LHCN-M2 (cell line): ENCODE measurements at regions not wholly inside any gene's neighbourhood (a gene's known extent, or its start where the extent isn't known, plus 50 kb on each side); places are given as distances from the start of the nearest gene placed in this dataset.
"Not testable (repeated sequence)": the region's sequence is repeated elsewhere in the genome, so short reads cannot be mapped to it uniquely, and the experiment has no call there.

Experiments
- DNase-seq: peaks from one replicate; pipeline ENCODE4 v3.0.0-alpha.2; 2012; ENCODE audit warnings: low read depth

DNA sequence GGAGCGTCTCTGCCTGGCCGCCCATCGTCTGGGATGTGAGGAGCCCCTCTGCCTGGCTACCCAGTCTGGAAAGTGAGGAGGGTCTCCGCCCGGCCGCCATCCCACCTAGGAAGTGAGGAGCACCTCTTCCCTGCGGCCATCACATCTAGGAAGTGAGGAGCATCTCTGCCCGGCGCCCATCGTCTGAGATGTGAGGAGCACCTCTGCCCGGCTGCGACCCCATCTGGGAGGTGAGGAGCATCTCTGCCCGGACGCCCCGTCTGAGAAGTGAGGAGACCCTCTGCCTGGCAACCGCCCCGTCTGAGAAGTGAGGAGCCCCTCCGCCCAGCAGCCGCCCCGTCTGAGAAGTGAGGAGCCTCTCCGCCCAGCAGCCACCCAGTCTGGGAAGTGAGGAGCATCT is 84.5 kb downstream of the IDS start:
- DNase-seq = not testable (repeated sequence)

DNA sequence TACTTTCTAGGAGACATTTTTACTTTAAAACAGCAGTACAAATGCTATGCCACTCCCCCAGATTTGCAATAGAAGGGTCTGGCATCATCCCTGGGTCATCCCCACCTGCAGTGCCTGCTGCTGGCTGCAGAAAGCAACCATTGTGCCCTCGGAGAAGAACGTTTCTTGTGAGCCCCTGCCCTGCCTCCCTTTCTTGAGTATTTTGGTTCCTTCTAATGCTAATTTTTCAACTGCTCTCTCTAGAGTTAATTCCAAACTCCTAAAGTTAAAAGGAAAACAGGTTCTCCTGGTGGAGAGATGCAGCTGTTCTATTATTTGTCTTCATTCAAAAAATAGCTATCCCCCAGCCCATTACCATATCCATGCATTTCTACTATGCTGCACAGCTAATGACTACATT is 107.1 kb downstream of the IDS start:
- no peak for DNase-seq

DNA sequence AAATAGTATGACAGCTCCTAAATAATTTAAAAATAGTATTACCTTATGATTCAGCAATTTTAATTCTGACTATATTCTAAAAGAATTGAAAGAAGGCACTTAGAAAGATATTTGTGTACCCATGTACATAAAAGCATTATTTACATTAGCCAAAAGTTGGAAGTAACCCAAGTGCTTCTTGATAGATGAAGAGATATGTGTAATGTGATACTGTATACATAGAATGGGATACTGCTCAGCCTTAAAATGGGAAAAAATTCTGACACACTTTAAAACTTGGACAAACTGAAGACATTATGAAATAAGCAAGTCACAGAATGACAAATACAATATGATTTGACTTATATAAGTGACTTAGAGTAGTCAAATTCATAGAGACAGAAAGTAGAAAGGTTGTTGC is 112.2 kb downstream of the IDS start:
- DNase-seq = no peak

DNA sequence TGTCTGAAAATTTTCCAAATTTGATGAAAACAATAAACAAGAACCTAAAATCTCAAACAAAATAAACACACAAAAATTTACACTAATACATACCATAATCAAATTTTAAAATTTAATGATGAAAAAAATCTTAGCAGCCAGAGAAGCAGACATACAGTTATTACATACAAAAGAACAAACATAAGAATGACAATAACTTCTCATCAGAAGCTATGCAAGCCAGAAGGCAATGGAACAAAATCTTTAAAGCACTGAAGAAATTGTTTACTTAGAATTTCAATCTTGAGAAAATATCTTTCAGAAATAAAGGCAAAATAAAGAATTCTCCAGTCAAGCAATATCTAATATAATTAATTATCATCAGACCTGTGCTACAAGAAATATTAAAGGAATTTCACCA is 121.3 kb downstream of the IDS start:
- DNase-seq = no peak

DNA sequence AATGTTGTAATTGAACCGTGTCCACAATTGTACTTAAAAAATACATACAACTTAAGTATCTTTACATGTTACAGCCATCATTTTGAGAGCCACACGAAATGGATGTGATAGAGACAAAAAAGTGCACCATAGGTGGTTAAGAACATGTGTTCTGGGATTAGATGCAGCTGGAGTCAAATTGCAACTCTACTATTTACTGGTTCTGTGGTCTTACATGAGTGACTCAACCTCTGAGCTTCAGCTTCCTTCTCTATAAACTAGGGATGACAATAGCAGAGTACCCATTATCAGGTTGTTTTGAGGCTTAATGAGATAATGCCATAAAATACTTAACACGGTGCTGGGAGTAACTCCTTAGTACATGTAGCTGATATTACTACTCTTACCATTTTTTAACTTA is 130.4 kb downstream of the IDS start:
- peak; percentile 70 for DNase-seq

DNA sequence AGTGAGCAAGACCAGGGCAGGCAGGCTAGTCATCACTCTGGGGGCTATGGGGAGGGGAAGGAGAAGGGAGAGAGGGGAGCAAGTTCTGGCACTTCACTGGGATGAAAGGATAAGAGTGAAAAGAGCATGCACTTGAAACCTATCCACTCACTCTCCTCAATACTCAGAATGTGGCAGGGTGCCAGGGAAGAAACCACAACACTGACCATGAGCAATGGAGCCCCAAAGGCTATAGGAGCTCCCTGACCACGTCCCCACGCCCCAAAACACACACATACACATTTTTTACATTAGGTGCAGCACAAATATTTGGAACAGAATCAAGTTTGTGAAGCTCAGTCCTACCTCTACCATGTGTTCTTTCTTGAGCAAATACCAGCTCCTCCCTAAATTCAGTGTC is 132.2 kb downstream of the IDS start:
- DNase-seq = peak; percentile 40

DNA sequence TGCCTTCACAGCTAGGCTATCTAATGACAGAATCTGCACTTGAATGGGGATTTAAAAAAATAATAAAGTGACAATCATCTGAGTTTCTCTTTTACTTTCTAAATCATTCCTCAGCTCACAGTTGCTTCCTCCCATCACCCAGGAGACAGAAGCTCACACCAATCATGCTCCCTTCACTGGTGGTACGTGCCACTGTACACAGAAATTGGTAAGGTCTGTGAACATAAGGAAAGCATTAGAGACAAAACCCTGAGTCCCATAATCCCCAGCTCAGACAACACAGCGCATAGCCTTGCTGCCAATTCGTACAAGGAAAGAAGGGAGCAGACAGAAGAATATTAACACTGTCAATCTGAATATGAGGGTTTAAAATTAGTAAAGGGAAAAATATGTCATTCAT is 133.1 kb downstream of the IDS start:
- peak; percentile 64 for DNase-seq

DNA sequence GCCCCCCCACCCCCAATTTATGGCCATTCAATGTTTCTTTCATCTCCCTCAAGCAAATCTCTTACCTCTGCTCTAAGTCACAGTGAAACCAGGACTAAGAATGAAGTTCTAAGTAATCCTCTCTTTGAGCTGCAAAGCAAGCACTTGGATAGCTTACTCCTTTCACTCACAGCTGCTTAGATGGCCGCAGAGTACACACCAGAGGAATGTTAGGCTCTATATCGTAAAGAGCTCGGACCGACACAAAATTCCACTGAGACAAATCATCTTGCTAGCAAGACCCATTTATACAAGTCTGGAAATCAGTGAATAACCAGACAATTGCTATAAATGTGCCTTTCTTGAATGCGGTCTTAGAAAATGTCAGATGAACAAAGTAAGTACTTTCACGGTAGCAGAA is 135.0 kb downstream of the IDS start:
- peak; percentile 83 for DNase-seq

DNA sequence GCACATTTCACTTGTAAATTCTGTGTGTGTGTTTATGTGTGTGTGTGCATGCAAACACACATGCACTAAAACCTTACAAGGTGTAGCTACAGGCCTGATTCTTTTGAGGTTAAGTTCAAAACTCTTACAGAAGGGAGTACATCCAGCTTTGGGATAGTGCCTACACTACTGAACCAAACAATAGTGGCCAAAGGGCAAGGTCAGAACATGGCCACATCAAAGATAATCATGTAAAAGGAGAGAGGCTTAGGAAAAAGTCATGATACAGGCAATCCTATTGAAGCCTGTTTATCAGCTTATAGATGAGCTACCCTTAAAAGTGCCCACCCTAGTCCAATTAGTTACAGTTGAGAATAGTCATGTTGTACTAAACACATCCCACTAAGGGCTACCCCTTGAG is 139.6 kb downstream of the IDS start:
- no peak for DNase-seq

DNA sequence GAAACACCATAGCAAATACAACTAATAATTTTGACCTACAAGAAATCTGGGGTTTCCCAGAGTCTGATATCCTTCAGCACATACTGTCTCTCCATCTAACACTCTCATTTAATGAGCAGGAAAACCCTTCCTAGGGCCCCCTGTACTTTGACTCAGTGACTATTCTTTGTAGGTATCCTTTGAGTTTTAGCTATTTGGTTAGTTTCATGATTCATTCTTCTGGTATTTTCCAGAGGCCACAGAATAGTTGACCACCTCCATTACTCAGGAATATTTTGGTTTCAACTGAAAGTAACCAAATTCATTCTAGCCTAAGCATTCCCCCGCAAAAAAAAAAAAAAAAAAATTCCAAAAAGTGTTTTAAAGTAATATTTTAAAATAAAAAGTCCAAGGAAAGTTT is 140.0 kb downstream of the IDS start:
- DNase-seq = peak; percentile 63

DNA sequence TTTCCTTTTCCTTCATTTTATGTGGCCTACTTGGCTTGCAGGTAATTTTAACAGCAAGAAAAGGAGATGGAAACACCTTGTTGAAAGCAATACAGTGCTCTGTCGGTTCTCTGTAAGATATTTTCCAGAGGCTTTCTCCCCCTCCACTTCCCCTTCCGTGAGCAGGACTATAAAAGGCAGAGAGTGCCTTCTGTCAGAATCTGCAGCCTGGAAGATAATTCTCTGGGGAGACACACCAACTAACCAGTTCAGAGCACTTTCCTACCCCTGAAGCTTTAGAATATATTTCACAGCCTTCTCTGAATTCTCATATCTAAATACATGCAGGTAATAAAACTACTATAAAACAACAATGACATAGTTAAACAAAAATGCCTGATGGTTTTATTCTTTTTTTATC is 141.1 kb downstream of the IDS start:
- no peak for DNase-seq

DNA sequence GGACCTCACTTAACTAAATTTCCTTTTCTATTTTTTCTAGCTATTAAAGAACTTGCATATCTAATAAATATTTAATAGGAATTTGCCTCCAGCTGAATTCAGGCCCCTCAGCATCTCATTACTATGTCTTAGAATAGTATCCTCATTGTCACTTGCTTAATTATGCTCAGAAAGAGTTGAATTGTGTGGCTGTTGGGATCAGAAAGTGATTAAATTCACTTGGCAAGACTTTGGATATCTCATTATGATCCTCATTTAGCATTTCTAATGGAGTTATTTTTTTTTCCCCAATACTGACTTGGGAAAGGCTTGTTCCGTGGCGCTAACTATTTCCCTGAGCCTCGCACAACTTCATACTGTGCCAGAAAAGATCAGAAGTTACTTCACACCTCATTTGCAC is 158.8 kb downstream of the IDS start:
- no peak for DNase-seq

DNA sequence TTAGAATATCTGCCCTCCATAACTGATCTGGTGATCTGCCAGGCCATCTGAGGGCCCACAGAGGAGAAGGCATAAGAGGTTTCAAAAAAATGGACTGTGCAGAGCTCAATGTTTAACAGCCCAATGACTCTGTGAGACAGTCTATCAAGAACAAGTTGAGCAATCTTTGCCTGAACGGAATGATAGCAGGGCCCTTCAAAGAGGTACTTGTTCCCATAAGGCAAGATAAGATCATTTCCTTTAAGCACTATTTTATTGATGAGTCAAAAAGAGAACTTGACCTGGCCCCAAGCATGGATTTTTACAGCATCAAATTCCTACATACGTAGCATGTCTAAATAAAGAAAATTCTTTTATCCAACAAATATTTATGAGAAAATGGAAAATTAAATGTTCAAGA is 182.8 kb downstream of the IDS start:
- no peak for DNase-seq

DNA sequence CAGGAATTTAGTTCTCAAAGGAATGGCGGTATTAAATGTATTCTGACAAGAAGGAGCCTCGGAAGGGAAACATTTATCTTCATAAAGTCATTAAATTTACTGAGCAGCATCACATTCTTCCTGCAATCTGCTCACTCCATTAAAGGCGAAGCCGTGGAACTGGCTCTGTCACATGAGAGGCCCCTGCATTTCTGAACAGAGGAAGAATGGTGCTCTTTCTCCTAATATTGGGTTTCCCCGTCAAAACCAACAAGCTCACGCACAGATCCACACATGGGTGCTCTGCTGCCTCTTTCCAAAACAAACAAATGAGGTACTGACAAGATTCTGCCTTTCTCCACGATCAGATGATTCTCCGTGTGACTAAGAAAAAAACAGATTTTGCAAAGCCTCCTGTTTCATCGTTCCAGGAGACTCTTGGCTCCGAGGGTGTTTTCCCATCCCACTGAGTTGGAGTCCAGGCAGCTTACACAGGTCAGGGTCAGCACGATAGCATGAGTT is 191.2 kb downstream of the IDS start:
- peak; percentile 47 for DNase-seq

DNA sequence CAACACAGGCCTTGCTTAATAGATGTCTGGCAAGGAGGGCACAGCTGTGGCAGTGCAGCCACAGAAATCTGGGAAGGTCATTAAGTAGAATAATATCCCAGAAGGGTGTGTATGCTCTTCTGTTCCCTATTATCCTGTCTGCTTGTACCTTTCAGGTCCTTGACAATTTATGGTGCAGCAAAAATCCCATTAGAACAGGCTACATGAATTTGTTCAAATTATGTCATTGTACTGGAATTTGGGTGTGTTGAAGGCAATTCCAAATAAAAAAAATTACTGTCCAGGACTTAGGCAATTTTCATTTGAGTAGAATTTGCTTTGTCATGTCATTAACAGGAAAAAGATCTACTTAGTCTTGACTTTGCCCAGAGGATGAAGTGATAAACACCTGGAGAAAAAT is 192.1 kb downstream of the IDS start:
- DNase-seq = peak; percentile 17

DNA sequence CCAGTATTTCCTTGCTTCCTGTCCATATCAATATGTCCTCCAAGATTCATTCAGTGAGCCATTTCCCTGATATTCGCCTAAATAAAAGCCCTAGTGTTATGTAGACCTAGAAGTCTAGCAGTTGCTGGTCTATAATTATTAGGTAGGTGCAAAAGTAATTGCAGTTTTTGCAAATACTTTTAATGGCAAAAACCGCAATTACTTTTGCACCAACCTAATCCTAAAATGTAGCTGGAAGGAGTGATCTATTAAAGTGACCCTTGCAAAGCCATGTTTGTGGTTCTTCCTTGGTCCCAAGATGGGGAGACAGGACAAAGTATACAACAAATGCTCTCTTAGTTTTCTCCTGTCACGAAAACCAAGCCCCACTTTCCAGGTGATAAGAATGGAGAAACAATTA is 193.0 kb downstream of the IDS start:
- DNase-seq = no peak

DNA sequence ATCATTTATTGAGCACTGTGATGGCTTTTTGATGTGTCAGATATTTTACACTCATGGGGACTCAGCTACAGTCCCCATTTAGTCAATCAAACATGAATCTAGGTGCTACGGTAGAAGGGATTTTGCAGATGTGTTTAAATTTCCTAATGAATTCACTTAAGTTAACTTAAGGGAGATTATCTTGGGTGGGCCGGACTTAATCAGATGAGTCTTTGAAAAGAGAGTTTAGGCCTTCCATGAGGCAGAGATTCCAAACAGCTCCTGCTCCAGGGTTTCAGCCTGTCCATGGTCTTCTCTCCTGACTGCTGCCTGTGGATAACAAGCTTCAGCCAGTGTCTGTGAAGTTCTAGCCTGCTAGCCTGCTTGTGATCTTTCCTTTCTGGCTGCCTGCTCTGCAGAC is 202.4 kb downstream of the IDS start:
- DNase-seq = no peak

DNA sequence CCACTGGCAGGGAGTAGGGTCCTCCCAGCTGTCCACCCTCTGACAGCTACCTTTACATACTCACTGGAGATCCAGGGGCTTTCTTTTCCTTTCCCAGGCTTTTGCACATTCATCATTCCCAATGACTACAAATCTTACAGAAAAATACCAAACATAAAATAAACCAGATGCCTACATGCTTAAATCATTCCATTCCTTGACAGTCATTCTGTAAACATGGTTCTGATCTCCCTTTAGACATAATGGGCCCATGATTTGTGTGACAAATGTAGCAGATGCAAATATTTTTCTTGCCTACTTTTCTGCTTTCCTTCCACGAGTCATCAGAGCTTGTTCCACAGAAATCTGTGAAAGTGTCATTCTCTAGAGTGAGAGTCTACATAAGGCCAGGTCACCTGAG is 207.0 kb downstream of the IDS start:
- DNase-seq = no peak

DNA sequence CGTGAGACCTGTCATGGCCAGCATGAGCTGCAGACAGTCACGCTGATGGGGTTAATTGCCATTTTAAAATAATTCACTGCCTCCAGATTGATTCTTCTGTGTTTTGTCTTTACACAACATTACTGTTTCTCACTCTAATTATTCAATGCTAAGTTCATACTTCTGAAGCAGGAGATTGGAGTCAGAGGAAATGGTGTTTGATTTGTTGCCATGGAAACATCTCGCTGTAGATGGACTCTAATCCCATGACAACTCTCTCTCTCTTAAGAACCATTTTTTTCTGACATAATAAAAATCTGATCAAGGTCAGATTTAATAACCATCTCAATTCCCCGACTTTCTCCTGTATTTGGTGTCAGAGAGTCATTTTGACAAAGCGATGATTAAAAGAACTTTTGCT is 209.0 kb downstream of the IDS start:
- DNase-seq = no peak

DNA sequence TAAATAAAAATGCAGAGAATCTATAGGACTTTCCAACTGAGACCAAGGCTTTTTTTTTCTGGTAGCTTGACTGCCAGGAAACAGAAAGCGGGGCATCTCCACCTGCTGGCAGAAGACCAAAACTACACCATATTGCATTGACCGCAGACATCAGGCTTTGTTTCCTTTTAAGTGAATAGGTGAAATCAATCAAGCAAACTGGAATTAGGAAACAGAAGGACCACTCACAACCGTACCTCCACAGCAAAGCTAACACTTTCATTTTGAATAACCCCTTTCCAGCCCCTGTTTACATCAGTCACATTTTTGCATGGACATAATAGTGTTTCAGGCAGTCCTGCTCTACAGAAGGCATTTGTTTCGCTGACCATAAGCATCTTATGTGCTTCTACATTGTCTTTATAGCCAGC is 218.2 kb downstream of the IDS start:
- peak; percentile 36 for DNase-seq

DNA sequence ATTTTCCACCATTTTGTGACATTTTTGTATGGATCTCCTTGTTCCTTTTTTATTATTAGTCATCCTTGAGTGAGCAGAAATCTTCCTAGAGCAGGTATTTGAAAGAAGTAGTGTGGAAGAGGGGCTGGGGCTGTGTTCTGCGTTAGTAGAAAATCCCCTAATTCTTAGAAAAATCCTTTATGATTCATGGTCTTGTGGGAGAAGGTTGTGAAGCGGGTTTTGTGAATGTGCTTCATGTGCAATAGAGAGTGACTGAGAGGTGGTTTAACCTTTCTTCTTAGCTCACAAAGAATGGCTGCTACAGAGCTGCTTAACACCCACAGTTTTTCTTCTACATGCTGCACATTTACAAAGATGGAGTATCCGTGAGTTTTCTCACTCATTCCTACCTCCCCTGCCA is 220.5 kb downstream of the IDS start:
- no peak for DNase-seq

DNA sequence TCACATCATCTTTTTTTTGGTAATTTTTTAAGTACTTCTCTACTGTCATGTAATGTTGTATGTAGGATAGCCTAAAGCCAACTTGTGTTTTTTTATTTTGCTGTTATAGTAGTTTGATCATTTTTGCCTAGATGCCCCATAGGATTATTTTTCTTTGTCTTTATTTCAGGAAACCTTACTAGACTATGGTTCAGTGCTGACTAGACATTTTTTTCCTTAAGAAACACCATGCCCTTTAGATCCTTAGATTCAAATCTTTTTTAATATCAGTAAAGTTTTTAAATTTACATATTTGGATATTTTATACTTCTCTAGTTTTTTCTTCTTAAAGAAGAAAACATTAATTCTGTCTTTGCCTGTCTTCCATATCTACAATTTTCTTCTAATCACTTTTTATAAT is 221.3 kb downstream of the IDS start:
- no peak for DNase-seq

DNA sequence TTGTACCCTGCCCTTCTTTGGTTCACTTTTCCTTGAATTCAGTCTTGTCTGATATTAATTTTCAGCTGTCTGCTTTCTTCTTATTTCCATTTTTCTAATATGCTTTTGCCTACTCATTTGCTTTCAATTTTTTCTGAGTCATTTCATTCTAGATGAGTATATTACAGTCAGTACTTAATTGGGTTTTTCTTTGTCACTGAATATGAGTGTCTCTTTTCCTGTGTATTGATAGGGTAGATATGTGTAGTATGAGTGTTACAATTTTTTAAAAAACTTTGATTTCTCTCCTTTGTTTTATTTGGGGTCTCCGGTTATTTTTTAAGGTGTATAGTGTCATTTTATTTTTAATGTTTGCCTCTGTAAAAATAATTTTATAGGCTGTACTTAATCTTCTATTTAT is 222.2 kb downstream of the IDS start:
- DNase-seq = no peak

DNA sequence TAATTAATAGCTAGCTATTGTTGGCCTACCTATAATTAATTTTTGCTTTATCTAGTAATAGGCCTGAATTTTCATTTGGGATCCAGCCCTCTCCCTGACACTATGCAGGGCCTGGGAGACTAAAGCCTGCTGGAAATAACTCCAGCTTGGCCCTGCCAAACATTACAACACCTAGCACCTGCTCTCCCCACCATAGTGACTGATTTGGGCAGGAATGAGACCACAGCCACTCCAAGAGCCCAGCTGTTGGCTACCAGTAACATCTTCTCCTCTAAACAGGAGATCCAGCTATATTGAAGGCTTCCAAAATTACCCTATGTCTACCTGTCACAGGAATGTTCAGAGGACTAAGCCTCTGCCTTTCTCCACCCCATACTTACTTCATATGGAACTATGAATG is 225.1 kb downstream of the IDS start:
- DNase-seq = no peak

DNA sequence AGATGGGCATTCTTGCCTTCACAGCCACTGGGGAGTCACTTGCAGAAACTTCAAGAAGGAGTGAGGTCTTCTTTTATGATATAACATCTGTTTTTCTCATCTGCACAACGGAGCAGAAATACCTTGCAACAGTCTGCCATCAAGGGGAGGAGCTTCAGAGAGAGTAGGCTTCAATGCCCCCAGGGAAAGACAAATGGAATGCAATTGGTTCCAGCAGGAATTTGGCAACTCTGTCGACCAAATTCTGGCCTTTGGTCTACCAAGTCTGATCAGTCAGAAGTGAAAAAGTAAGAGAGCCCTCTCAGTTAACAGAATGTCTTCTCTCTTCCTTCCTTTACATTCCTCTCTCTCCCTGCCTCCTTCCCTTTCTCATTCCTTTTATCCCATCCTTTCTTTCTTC is 229.3 kb downstream of the IDS start:
- DNase-seq = no peak
